GM21390 (cell line): ENCODE measurements at regions not wholly inside any gene's neighbourhood (a gene's known extent, or its start where the extent isn't known, plus 50 kb on each side); places are given as distances from the start of the nearest gene placed in this dataset.
"Not testable (repeated sequence)": the region's sequence is repeated elsewhere in the genome, so short reads cannot be mapped to it uniquely, and the experiment has no call there.

Source experiments
- ATAC-seq: cut with Tn5 transposase; IDR thresholded peaks from one replicate; pipeline ENCODE4 v1.9.1; 2021; ENCODE audit not compliant: unreplicated experiment

- ATAC-seq: no peak
Observed at GRCh38 chr2:236820763-236821344, 251.2 kb downstream of the ACKR3 start.

- no peak for ATAC-seq
Observed at GRCh38 chr2:236823041-236823629, 253.5 kb downstream of the ACKR3 start.

GRCh38 chr2:236823963-236824362 lies 254.3 kb downstream of the ACKR3 start:
- no peak for ATAC-seq

- ATAC-seq: no peak
Observed at GRCh38 chr2:236824836-236825235, 255.2 kb downstream of the ACKR3 start.

- ATAC-seq: no peak
Observed at GRCh38 chr2:236825989-236826510, 256.4 kb downstream of the ACKR3 start.

- ATAC-seq: no peak
Observed at GRCh38 chr2:236826606-236827156, 257.1 kb downstream of the ACKR3 start.

- no peak for ATAC-seq
Observed at GRCh38 chr2:236827997-236828396, 257.7 kb upstream of the COPS8 start.

- ATAC-seq: no peak
Observed at GRCh38 chr2:236828820-236829219, 256.9 kb upstream of the COPS8 start.

GRCh38 chr2:236830926-236831325 lies 254.8 kb upstream of the COPS8 start:
- ATAC-seq: no peak

GRCh38 chr2:236831698-236832097 lies 254.0 kb upstream of the COPS8 start:
- ATAC-seq: no peak

- no peak for ATAC-seq
Observed at GRCh38 chr2:236833501-236834073, 252.1 kb upstream of the COPS8 start.

GRCh38 chr2:236834284-236834683 lies 251.4 kb upstream of the COPS8 start:
- ATAC-seq: no peak

GRCh38 chr2:236835307-236836024 lies 250.2 kb upstream of the COPS8 start:
- ATAC-seq: no peak

- not testable (repeated sequence) for ATAC-seq
Observed at GRCh38 chr2:236836028-236836427, 249.7 kb upstream of the COPS8 start.

- ATAC-seq: no peak
Observed at GRCh38 chr2:236840215-236840614, 245.5 kb upstream of the COPS8 start.

GRCh38 chr2:236840857-236841256 lies 244.8 kb upstream of the COPS8 start:
- no peak for ATAC-seq

- no peak for ATAC-seq
Observed at GRCh38 chr2:236841389-236841788, 244.3 kb upstream of the COPS8 start.

GRCh38 chr2:236843161-236843968 lies 242.3 kb upstream of the COPS8 start:
- no peak for ATAC-seq

- no peak for ATAC-seq
Observed at GRCh38 chr2:236844711-236845110, 241.0 kb upstream of the COPS8 start.

- ATAC-seq: no peak
Observed at GRCh38 chr2:236847023-236847422, 238.7 kb upstream of the COPS8 start.
